ENCODE measurements at regions not wholly inside any gene's neighbourhood (a gene's known extent, or its start where the extent isn't known, plus 50 kb on each side); places are given as distances from the start of the nearest gene placed in this dataset.

DNA sequence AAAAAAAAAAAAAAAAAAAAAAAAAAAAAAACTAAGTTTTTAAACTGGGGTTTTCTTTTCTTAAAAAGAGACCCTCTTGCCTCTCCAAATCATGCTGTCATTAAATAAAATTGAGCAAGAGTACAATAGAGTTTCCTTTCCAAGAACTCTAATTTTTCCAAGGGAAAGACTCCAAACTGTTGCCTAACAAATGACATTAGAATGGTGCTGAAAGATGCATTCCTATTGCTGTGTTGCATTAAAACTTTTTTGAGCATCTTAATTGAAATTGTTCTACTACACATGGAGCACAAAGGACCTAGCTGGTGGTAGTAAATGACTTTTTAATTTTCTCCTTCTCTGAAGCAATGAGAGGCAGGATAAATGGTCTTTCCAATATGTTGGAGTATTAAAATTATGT, 469.1 kb upstream of the ARHGEF26 start:
- H3K79me2 ChIP-seq: no peaks in the 10 kb centered on the region
- no peak overlapping the region for H3K27ac ChIP-seq
- H3K4me1 ChIP-seq (ENCODE audit: insufficient read depth): no peaks in the 10 kb centered on the region
- no peak for DNase-seq (ENCODE audit: low spot score)
- no peak for TF ChIP-seq EZH2 (IDR thresholded peaks at IDR 0.05; ENCODE audit: borderline replicate concordance)
- no peak for TF ChIP-seq EZH2phosphoT487 (IDR thresholded peaks at IDR 0.05; ENCODE audit: low read depth, severe bottlenecking, unreplicated experiment)
- TF ChIP-seq, protein P1, sequence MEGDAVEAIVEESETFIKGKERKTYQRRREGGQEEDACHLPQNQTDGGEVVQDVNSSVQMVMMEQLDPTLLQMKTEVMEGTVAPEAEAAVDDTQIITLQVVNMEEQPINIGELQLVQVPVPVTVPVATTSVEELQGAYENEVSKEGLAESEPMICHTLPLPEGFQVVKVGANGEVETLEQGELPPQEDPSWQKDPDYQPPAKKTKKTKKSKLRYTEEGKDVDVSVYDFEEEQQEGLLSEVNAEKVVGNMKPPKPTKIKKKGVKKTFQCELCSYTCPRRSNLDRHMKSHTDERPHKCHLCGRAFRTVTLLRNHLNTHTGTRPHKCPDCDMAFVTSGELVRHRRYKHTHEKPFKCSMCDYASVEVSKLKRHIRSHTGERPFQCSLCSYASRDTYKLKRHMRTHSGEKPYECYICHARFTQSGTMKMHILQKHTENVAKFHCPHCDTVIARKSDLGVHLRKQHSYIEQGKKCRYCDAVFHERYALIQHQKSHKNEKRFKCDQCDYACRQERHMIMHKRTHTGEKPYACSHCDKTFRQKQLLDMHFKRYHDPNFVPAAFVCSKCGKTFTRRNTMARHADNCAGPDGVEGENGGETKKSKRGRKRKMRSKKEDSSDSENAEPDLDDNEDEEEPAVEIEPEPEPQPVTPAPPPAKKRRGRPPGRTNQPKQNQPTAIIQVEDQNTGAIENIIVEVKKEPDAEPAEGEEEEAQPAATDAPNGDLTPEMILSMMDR (IDR thresholded peaks at IDR 0.05; ENCODE audit: poor library complexity): no peak
- H3K4me2 ChIP-seq: no peak overlapping the region
- no peaks in the 10 kb centered on the region for H3K9me3 ChIP-seq (ENCODE audit: low read depth)
- H3K27me3 ChIP-seq: no peaks in the 10 kb centered on the region
- H3K36me3 ChIP-seq (replicated peaks; ENCODE audit: insufficient read depth, low read depth): no peaks in the 10 kb centered on the region
- H2AFZ ChIP-seq: no peak overlapping the region
- no peaks in the 10 kb centered on the region for H3K9me2 ChIP-seq (replicated peaks; ENCODE audit: insufficient read depth)
- no peak overlapping the region for H3K4me3 ChIP-seq
- H4K20me1 ChIP-seq (ENCODE audit: insufficient read depth, poor library complexity, severe bottlenecking): no peaks in the 10 kb centered on the region

DNA sequence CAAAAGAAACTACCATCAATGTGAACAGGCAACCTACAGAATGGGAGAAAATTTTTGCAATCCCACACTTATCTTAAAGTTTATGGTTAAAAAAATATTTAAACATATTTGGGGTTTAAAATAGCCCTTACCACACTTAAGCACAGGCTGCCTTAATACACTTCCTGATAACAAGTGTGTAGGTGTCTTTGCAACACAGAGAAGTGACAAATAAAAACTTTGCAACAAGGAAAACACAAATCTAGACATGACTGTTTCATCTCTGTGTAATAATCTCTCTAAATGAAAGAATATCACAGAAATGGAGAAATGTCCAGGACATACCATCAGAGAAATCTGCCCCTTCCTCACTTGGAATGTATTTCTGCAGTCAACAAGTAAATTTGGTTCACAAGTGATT, 464.1 kb upstream of the ARHGEF26 start:
- TF ChIP-seq, protein P1 (IDR thresholded peaks at IDR 0.05; ENCODE audit: poor library complexity): no peak
- TF ChIP-seq EZH2phosphoT487 (IDR thresholded peaks at IDR 0.05; ENCODE audit: low read depth, severe bottlenecking, unreplicated experiment) (no peak), EZH2 (IDR thresholded peaks at IDR 0.05; ENCODE audit: borderline replicate concordance) (no peak)
- no peaks in the 10 kb centered on the region for H3K36me3 ChIP-seq (replicated peaks; ENCODE audit: insufficient read depth, low read depth)
- peaks cover 4% of the 10 kb centered on the region for H3K4me1 ChIP-seq (ENCODE audit: insufficient read depth)
- H3K9me3 ChIP-seq (ENCODE audit: low read depth): no peaks in the 10 kb centered on the region
- peak overlapping the region; percentile 35 for H3K27ac ChIP-seq
- no peaks in the 10 kb centered on the region for H3K9me2 ChIP-seq (replicated peaks; ENCODE audit: insufficient read depth)
- H4K20me1 ChIP-seq (ENCODE audit: insufficient read depth, poor library complexity, severe bottlenecking): no peaks in the 10 kb centered on the region
- peak overlapping the region; percentile 49 for H3K4me2 ChIP-seq
- H3K4me3 ChIP-seq: no peak overlapping the region
- H3K27me3 ChIP-seq: no peaks in the 10 kb centered on the region
- no peaks in the 10 kb centered on the region for H3K79me2 ChIP-seq
- no peak for DNase-seq (ENCODE audit: low spot score)
- no peak overlapping the region for H2AFZ ChIP-seq

DNA sequence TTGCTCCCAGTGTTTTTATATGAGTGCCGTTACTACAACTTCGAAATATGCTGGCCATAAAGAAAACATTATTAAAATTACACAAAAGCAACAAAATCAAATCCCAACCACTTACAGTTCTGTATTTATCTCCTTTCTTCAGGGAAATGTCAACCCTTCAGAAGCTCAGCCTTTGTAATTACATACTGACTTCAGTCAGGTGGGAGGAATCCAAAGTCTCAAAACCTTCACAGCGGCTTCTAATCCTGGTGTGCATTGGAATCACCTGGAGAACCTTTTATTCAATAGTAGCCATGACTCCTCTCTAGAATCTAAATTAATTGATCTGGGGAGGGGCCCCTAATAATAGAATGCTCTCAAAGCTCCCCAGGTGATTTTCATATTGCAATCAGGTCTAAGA, 463.7 kb upstream of the ARHGEF26 start:
- Histone ChIP-seq H3K79me2 (no peaks in the 10 kb centered on the region), H3K4me2 (peak overlapping the region; percentile 49), H2AFZ (no peak overlapping the region), H3K27ac (peak overlapping the region; percentile 44), H3K9me2 (replicated peaks; ENCODE audit: insufficient read depth) (no peaks in the 10 kb centered on the region), H4K20me1 (ENCODE audit: insufficient read depth, poor library complexity, severe bottlenecking) (no peaks in the 10 kb centered on the region), H3K27me3 (no peaks in the 10 kb centered on the region), H3K4me3 (no peak overlapping the region), H3K9me3 (ENCODE audit: low read depth) (no peaks in the 10 kb centered on the region), H3K36me3 (replicated peaks; ENCODE audit: insufficient read depth, low read depth) (no peaks in the 10 kb centered on the region), H3K4me1 (ENCODE audit: insufficient read depth) (peaks cover 4% of the 10 kb centered on the region)
- TF ChIP-seq EZH2 (IDR thresholded peaks at IDR 0.05; ENCODE audit: borderline replicate concordance): no peak
- no peak for TF ChIP-seq EZH2phosphoT487 (IDR thresholded peaks at IDR 0.05; ENCODE audit: low read depth, severe bottlenecking, unreplicated experiment)
- 85% methylated on average over 3 of the region's 3 CpGs for WGBS (ENCODE audit: low lambda C conversion rate, missing lambda C conversion rate)
- peak; percentile 8 for DNase-seq (ENCODE audit: low spot score)

DNA sequence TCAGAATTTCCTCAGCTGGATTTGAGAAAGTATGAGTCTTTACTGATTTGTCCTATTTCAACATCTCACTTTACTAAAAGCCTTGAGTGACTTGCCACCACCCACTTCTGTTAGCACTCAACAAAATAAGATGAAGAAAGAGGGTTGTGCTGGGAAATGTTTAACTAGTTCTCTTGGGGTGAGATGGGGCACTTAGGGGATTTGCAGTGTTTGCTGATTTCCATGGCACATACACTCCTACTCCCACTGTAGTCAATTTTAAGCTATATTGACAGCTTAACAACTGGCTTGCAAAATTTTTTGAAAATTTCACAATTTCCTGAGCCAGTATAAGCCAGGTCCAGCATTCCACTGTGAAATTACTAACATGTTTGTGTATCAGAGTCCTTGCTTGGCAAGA, 463.1 kb upstream of the ARHGEF26 start:
- Histone ChIP-seq H4K20me1 (ENCODE audit: insufficient read depth, poor library complexity, severe bottlenecking) (no peaks in the 10 kb centered on the region), H3K79me2 (no peaks in the 10 kb centered on the region), H3K4me3 (no peak overlapping the region), H2AFZ (no peak overlapping the region), H3K36me3 (replicated peaks; ENCODE audit: insufficient read depth, low read depth) (no peaks in the 10 kb centered on the region), H3K9me3 (ENCODE audit: low read depth) (no peaks in the 10 kb centered on the region), H3K27me3 (no peaks in the 10 kb centered on the region), H3K9me2 (replicated peaks; ENCODE audit: insufficient read depth) (no peaks in the 10 kb centered on the region), H3K4me1 (ENCODE audit: insufficient read depth) (peaks cover 4% of the 10 kb centered on the region), H3K4me2 (peak overlapping the region; percentile 49), H3K27ac (peak overlapping the region; percentile 44)
- peak; percentile 35 for DNase-seq (ENCODE audit: low spot score)
- no peak for TF ChIP-seq EZH2phosphoT487 (IDR thresholded peaks at IDR 0.05; ENCODE audit: low read depth, severe bottlenecking, unreplicated experiment)
- TF ChIP-seq, protein P1 (IDR thresholded peaks at IDR 0.05; ENCODE audit: poor library complexity): no peak
- TF ChIP-seq EZH2 (IDR thresholded peaks at IDR 0.05; ENCODE audit: borderline replicate concordance): no peak
